ENCODE measurements at regions not wholly inside any gene's neighbourhood (a gene's known extent, or its start where the extent isn't known, plus 50 kb on each side); places are given as distances from the start of the nearest gene placed in this dataset.

- Histone ChIP-seq H3K36me3 (ENCODE audit: low read depth, missing control alignments) (no peaks in the 10 kb centered on the region), H3K27me3 (no peaks in the 10 kb centered on the region), H3K9me3 (no peaks in the 10 kb centered on the region), H3K4me1 (no peaks in the 10 kb centered on the region), H3K27ac (no peak overlapping the region), H3K4me3 (no peak overlapping the region)
- TF ChIP-seq, protein P1, sequence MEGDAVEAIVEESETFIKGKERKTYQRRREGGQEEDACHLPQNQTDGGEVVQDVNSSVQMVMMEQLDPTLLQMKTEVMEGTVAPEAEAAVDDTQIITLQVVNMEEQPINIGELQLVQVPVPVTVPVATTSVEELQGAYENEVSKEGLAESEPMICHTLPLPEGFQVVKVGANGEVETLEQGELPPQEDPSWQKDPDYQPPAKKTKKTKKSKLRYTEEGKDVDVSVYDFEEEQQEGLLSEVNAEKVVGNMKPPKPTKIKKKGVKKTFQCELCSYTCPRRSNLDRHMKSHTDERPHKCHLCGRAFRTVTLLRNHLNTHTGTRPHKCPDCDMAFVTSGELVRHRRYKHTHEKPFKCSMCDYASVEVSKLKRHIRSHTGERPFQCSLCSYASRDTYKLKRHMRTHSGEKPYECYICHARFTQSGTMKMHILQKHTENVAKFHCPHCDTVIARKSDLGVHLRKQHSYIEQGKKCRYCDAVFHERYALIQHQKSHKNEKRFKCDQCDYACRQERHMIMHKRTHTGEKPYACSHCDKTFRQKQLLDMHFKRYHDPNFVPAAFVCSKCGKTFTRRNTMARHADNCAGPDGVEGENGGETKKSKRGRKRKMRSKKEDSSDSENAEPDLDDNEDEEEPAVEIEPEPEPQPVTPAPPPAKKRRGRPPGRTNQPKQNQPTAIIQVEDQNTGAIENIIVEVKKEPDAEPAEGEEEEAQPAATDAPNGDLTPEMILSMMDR (IDR thresholded peaks at IDR 0.05), result no peak
- TF ChIP-seq POLR2A (IDR thresholded peaks at IDR 0.05), result no peak
- intact Hi-C loops (cut with DNase I; ENCODE audit: low total_unique reads), result no loop called here
- no peak for DNase-seq
These were observed 344.5 kb upstream of the PLET1 start for GRCh38 chr11:112605093-112605666.

DNA sequence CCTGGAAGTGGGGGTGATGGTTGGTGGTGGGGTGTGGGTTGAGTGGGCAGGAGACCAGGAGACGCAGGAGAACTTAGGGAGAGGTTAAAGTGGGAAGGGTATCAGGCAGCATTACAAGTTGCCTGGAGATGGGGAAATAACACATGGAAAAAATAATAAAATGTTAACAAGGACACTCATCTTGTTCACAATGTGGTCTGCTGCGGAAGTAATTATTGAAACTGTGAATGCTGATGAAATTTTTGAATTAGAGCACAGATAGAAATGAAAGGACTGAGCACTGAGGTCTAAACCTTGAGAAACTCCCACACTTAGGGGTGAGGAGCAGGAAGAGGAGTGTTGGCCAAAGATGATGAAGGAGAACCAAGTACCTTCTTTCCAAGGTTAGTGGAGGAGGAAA lies 346.0 kb upstream of the PLET1 start:
- H3K4me3 ChIP-seq, result no peak overlapping the region
- no peaks in the 10 kb centered on the region for H3K4me1 ChIP-seq
- H3K9me3 ChIP-seq, result no peaks in the 10 kb centered on the region
- intact Hi-C loops (cut with DNase I; ENCODE audit: low total_unique reads), result no loop called here
- WGBS, 2 donors, result 75 to 85% methylated on average over 2 of the region's 2 CpGs
- no peak for DNase-seq
- no peaks in the 10 kb centered on the region for H3K36me3 ChIP-seq (ENCODE audit: low read depth, missing control alignments)
- TF ChIP-seq POLR2A (IDR thresholded peaks at IDR 0.05), result no peak
- TF ChIP-seq, protein P1 (IDR thresholded peaks at IDR 0.05), result no peak
- H3K27me3 ChIP-seq, result no peaks in the 10 kb centered on the region
- no peak overlapping the region for H3K27ac ChIP-seq

- Histone ChIP-seq H3K27ac (no peak overlapping the region), H3K4me1 (no peaks in the 10 kb centered on the region), H3K36me3 (ENCODE audit: low read depth, missing control alignments) (no peaks in the 10 kb centered on the region), H3K4me3 (no peak overlapping the region), H3K27me3 (no peaks in the 10 kb centered on the region), H3K9me3 (no peaks in the 10 kb centered on the region)
- no peak for TF ChIP-seq POLR2A (IDR thresholded peaks at IDR 0.05)
- TF ChIP-seq, protein P1 (IDR thresholded peaks at IDR 0.05), result no peak
- DNase-seq, result no peak
- 70 to 76% methylated on average over 3 of the region's 3 CpGs for WGBS, 2 donors
- intact Hi-C loops (cut with DNase I; ENCODE audit: low total_unique reads), result no loop called here
These were observed 347.8 kb upstream of the PLET1 start for GRCh38 chr11:112608509-112608908.

GRCh38 chr11:112610494-112610893 lies 349.8 kb upstream of the PLET1 start:
- Histone ChIP-seq H3K27me3 (no peaks in the 10 kb centered on the region), H3K4me1 (no peaks in the 10 kb centered on the region), H3K9me3 (no peaks in the 10 kb centered on the region), H3K4me3 (no peak overlapping the region), H3K36me3 (ENCODE audit: low read depth, missing control alignments) (no peaks in the 10 kb centered on the region), H3K27ac (no peak overlapping the region)
- TF ChIP-seq, protein P1 (IDR thresholded peaks at IDR 0.05), result no peak
- no peak for TF ChIP-seq POLR2A (IDR thresholded peaks at IDR 0.05)
- intact Hi-C loops (cut with DNase I; ENCODE audit: low total_unique reads), result no loop called here
- DNase-seq, result no peak

GRCh38 chr11:112610996-112611750 lies 350.0 kb upstream of the NCAM1 start:
- TF ChIP-seq POLR2A (IDR thresholded peaks at IDR 0.05), result no peak
- TF ChIP-seq, protein P1 (IDR thresholded peaks at IDR 0.05), result no peak
- H3K4me1 ChIP-seq, result no peaks in the 10 kb centered on the region
- H3K27ac ChIP-seq, result no peak overlapping the region
- DNase-seq, result no peak
- no peak overlapping the region for H3K4me3 ChIP-seq
- intact Hi-C loops (cut with DNase I; ENCODE audit: low total_unique reads), result no loop called here
- H3K9me3 ChIP-seq, result no peaks in the 10 kb centered on the region
- 75 to 83% methylated on average over 6 of the region's 6 CpGs for WGBS, 2 donors
- no peaks in the 10 kb centered on the region for H3K27me3 ChIP-seq
- no peaks in the 10 kb centered on the region for H3K36me3 ChIP-seq (ENCODE audit: low read depth, missing control alignments)

Data from testis (tissue), 2 donors.